Fibroblast of the aortic adventitia (primary cell): ENCODE measurements at regions not wholly inside any gene's neighbourhood (a gene's known extent, or its start where the extent isn't known, plus 50 kb on each side); places are given as distances from the start of the nearest gene placed in this dataset.
"Not testable (repeated sequence)": the region's sequence is repeated elsewhere in the genome, so short reads cannot be mapped to it uniquely, and the experiment has no call there.

Experiments used
- DNase-seq: peaks from one replicate; pipeline ENCODE4 v3.0.0-alpha.2; 2010; ENCODE audit warnings: low read depth
- H3K4me3 ChIP-seq: 2 replicates; pipeline ENCODE4 v1.5.1; 2011; ENCODE audit warnings: low read depth, mild to moderate bottlenecking, control low read depth, low read length, moderate library complexity
- TF ChIP-seq, protein P1 (sequence below): IDR thresholded peaks from 2 replicates; pipeline ENCODE4 v1.5.1; 2011; ENCODE audit warnings: mild to moderate bottlenecking, low read length, control low read depth, inconsistent platforms; ENCODE audit not compliant: insufficient read depth

GRCh38 chr2:176421297-176422050, 152.2 kb downstream of the MTX2 start:
- TF ChIP-seq, protein P1, sequence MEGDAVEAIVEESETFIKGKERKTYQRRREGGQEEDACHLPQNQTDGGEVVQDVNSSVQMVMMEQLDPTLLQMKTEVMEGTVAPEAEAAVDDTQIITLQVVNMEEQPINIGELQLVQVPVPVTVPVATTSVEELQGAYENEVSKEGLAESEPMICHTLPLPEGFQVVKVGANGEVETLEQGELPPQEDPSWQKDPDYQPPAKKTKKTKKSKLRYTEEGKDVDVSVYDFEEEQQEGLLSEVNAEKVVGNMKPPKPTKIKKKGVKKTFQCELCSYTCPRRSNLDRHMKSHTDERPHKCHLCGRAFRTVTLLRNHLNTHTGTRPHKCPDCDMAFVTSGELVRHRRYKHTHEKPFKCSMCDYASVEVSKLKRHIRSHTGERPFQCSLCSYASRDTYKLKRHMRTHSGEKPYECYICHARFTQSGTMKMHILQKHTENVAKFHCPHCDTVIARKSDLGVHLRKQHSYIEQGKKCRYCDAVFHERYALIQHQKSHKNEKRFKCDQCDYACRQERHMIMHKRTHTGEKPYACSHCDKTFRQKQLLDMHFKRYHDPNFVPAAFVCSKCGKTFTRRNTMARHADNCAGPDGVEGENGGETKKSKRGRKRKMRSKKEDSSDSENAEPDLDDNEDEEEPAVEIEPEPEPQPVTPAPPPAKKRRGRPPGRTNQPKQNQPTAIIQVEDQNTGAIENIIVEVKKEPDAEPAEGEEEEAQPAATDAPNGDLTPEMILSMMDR, result no peak
- H3K4me3 ChIP-seq, result no peak overlapping the region
- DNase-seq, result no peak

- TF ChIP-seq, protein P1, result no peak
- no peak overlapping the region for H3K4me3 ChIP-seq
- no peak for DNase-seq
Measured at GRCh38 chr2:176423819-176424218, 154.6 kb downstream of the MTX2 start.

DNA sequence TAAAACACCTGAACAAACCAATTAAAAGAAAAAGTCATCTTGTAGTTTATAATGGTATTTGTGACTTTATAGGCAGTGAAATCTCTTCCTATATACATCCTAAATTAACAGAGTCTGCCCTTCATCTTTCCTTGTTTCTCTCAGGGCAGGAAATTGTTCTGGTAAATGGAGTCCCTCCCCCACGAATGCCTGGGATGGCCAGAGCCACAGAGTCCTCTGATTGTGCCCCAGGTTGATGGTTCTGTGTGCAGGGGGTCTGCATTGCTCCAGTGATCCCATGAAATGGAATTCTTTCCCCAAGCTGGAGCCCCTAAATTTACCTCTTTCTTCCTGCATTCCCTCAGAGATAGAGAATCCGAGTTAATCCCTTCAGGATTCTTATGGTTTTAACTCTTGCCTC, 155.5 kb downstream of the MTX2 start:
- H3K4me3 ChIP-seq, result no peak overlapping the region
- no peak for DNase-seq
- TF ChIP-seq, protein P1, result no peak

GRCh38 chr2:176427549-176427948, 158.3 kb downstream of the MTX2 start:
- no peak overlapping the region for H3K4me3 ChIP-seq
- DNase-seq, result no peak
- TF ChIP-seq, protein P1, result no peak

DNA sequence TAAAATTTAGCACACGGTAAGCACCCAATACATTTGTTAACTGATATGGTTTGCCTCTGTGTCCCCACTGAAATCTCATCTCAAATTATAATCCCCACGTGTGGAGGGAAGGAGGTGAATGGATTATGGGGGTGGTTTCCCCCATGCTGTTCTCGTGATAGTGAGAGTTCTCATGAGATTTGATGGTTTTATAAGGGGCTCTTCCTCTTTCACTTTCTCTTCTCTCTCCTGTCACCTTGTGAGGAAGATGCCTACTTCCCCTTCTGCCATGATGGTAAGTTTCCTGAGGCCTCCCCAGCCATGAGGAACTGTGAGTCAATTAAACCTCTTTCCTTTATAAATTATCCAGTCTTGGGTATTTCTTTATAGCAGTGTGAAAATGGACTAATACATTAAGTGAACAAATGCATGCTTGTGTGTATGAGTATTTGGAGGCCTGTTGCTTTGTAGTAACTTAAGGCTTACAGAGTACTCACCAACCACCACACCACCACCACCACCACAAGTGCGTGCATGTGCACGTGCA, 159.8 kb downstream of the MTX2 start:
- not testable (repeated sequence) for H3K4me3 ChIP-seq

GRCh38 chr2:176432434-176432833, 163.2 kb downstream of the MTX2 start:
- DNase-seq, result no peak
- H3K4me3 ChIP-seq, result no peak overlapping the region
- TF ChIP-seq, protein P1, result no peak

More for the DNA sequence above, 159.8 kb downstream of the MTX2 start:
- DNase-seq, result not testable (repeated sequence)

GRCh38 chr2:176435729-176436128, 166.5 kb downstream of the MTX2 start:
- DNase-seq, result no peak
- H3K4me3 ChIP-seq, result no peak overlapping the region
- TF ChIP-seq, protein P1, result no peak
